GM12892 (cell line): ENCODE measurements at regions not wholly inside any gene's neighbourhood (a gene's known extent, or its start where the extent isn't known, plus 50 kb on each side); places are given as distances from the start of the nearest gene placed in this dataset.
"Not testable (repeated sequence)": the region's sequence is repeated elsewhere in the genome, so short reads cannot be mapped to it uniquely, and the experiment has no call there.

ENCODE experiments used
- POLR2A ChIP-seq: IDR thresholded peaks from 2 replicates; pipeline ENCODE4 v1.6.1; 2011; ENCODE audit warnings: low read depth, low read length, control low read depth
- POLR2AphosphoS5 ChIP-seq: IDR thresholded peaks from 2 replicates; pipeline ENCODE4 v1.6.1; 2011; ENCODE audit warnings: low read depth, low read length, control low read depth
- TAF1 ChIP-seq: IDR thresholded peaks from 2 replicates; pipeline ENCODE4 v1.6.1; 2011; ENCODE audit warnings: low read depth, mild to moderate bottlenecking, control low read depth, low read length, borderline replicate concordance

DNA sequence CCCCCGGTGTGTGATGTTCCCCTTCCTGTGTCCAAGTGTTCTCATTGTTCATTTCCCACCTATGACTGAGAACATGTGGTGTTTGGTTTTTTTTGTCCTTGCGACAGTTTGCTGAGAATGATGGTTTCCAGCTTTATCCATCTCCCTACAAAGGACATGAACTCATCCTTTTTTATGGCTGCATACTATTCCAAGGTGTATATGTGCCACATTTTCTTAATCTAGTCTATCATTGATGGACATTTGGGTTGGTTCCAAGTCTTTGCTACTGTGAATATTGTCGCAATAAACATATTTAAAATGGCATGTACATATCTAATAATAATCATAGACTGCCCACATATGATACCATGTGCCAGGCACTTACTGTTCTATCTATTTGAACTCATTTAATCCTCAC, 491.0 kb downstream of the MED13L start:
- not testable (repeated sequence) for TF ChIP-seq POLR2A, POLR2AphosphoS5, TAF1
